HuH-7 (cell line): ENCODE measurements at regions not wholly inside any gene's neighbourhood (a gene's known extent, or its start where the extent isn't known, plus 50 kb on each side); places are given as distances from the start of the nearest gene placed in this dataset.

Experiments
- DNase-seq: peaks from one replicate; pipeline ENCODE4 v3.0.0; 2011; ENCODE audit warnings: low spot score

- no peak for DNase-seq
Observed at GRCh38 chr10:33416209-33416608, 81.7 kb upstream of the NRP1 start.

GRCh38 chr10:33414841-33415240 is 80.4 kb upstream of the NRP1 start:
- no peak for DNase-seq

- no peak for DNase-seq
Observed at GRCh38 chr10:33412653-33413361, 78.3 kb upstream of the NRP1 start.

GRCh38 chr10:33412241-33412640 is 77.8 kb upstream of the NRP1 start:
- no peak for DNase-seq

GRCh38 chr10:33410860-33411234 is 76.4 kb upstream of the NRP1 start:
- no peak for DNase-seq

- no peak for DNase-seq
Observed at GRCh38 chr10:33410096-33410859, 75.8 kb upstream of the NRP1 start.

GRCh38 chr10:33406596-33406995 is 72.1 kb upstream of the NRP1 start:
- DNase-seq = no peak

- no peak for DNase-seq
Observed at GRCh38 chr10:33402220-33403073, 68.0 kb upstream of the NRP1 start.

GRCh38 chr10:33401300-33401699 is 66.8 kb upstream of the NRP1 start:
- DNase-seq = no peak

GRCh38 chr10:33398796-33399195 is 64.3 kb upstream of the NRP1 start:
- no peak for DNase-seq

- no peak for DNase-seq
Observed at GRCh38 chr10:33396938-33397337, 62.5 kb upstream of the NRP1 start.

- DNase-seq = no peak
Observed at GRCh38 chr10:33396279-33396678, 61.8 kb upstream of the NRP1 start.

- DNase-seq = no peak
Observed at GRCh38 chr10:33395201-33395600, 60.7 kb upstream of the NRP1 start.

GRCh38 chr10:33392706-33393105 is 58.2 kb upstream of the NRP1 start:
- no peak for DNase-seq

- no peak for DNase-seq
Observed at GRCh38 chr10:33391611-33392465, 57.4 kb upstream of the NRP1 start.

GRCh38 chr10:33390046-33390445 is 55.6 kb upstream of the NRP1 start:
- no peak for DNase-seq

GRCh38 chr10:33388785-33389184 is 54.3 kb upstream of the NRP1 start:
- DNase-seq = no peak

- DNase-seq = no peak
Observed at GRCh38 chr10:33388382-33388781, 53.9 kb upstream of the NRP1 start.

- no peak for DNase-seq
Observed at GRCh38 chr10:33387720-33388119, 53.3 kb upstream of the NRP1 start.

GRCh38 chr10:33386926-33387325 is 52.5 kb upstream of the NRP1 start:
- DNase-seq = no peak

GRCh38 chr10:33385686-33386085 is 51.2 kb upstream of the NRP1 start:
- no peak for DNase-seq

- no peak for DNase-seq
Observed at GRCh38 chr10:33385015-33385414, 50.5 kb upstream of the NRP1 start.
